Activated CD4-positive, alpha-beta T cell treated with anti-CD3 and anti-CD28 coated beads, Interleukin-2, Interleukin-6, amounts not matched to agents 100 ng/mL and 50 ng/mL, durations not matched to agents 16 hours and 8 hours (primary cell): ENCODE measurements at regions not wholly inside any gene's neighbourhood (a gene's known extent, or its start where the extent isn't known, plus 50 kb on each side); places are given as distances from the start of the nearest gene placed in this dataset.

Experiments
- DNase-seq: peaks from one replicate; pipeline ENCODE4 v3.0.0-alpha.2; 2020

- DNase-seq = no peak
Measured at GRCh38 chr15:69577397-69577796, 124.8 kb downstream of the RPLP1 start.

- DNase-seq = no peak
Measured at GRCh38 chr15:69578252-69578651, 125.6 kb downstream of the RPLP1 start.

- DNase-seq = no peak
Measured at GRCh38 chr15:69578787-69579583, 126.4 kb downstream of the RPLP1 start.

GRCh38 chr15:69579950-69580618 is 127.5 kb downstream of the RPLP1 start:
- no peak for DNase-seq

- DNase-seq = no peak
Measured at GRCh38 chr15:69583626-69584025, 131.0 kb downstream of the RPLP1 start.

- DNase-seq = no peak
Measured at GRCh38 chr15:69585937-69586336, 133.3 kb downstream of the RPLP1 start.

GRCh38 chr15:69586721-69587120 is 134.1 kb downstream of the RPLP1 start:
- no peak for DNase-seq

- no peak for DNase-seq
Measured at GRCh38 chr15:69587723-69588426, 135.3 kb downstream of the RPLP1 start.

GRCh38 chr15:69590201-69590710 is 137.6 kb downstream of the RPLP1 start:
- DNase-seq = no peak

- DNase-seq = no peak
Measured at GRCh38 chr15:69590932-69591524, 138.4 kb downstream of the RPLP1 start.

GRCh38 chr15:69591905-69592508 is 139.4 kb downstream of the RPLP1 start:
- no peak for DNase-seq

- no peak for DNase-seq
Measured at GRCh38 chr15:69592954-69593353, 140.3 kb downstream of the RPLP1 start.

- DNase-seq = no peak
Measured at GRCh38 chr15:69593488-69593887, 140.9 kb downstream of the RPLP1 start.

- no peak for DNase-seq
Measured at GRCh38 chr15:69593981-69594966, 141.7 kb downstream of the RPLP1 start.

- DNase-seq = no peak
Measured at GRCh38 chr15:69595009-69595791, 142.6 kb downstream of the RPLP1 start.

GRCh38 chr15:69597061-69597592 is 144.5 kb downstream of the RPLP1 start:
- DNase-seq = no peak

GRCh38 chr15:69599271-69599670 is 146.7 kb downstream of the RPLP1 start:
- no peak for DNase-seq

GRCh38 chr15:69600556-69601085 is 148.0 kb downstream of the RPLP1 start:
- DNase-seq = no peak

- DNase-seq = no peak
Measured at GRCh38 chr15:69601711-69602504, 149.3 kb downstream of the RPLP1 start.
